GM23338 (cell line): ENCODE measurements at regions not wholly inside any gene's neighbourhood (a gene's known extent, or its start where the extent isn't known, plus 50 kb on each side); places are given as distances from the start of the nearest gene placed in this dataset.
"Not testable (repeated sequence)": the region's sequence is repeated elsewhere in the genome, so short reads cannot be mapped to it uniquely, and the experiment has no call there.

ENCODE experiments used
- ATAC-seq: fragments of 200-7000 bp; cut with Tn5 transposase; 3 replicates; pipeline ENCODE4 v1.9.1; 2020
- DNase-seq: peaks from one replicate; pipeline ENCODE4 v3.0.0-alpha.2; 2015; ENCODE audit warnings: low spot score
- H2AFZ ChIP-seq: fragments of 200-600 bp; sonication (generic); 2 replicates; pipeline ENCODE4 v1.8.0; 2016; ENCODE audit warnings: antibody characterized with exemption, mild to moderate bottlenecking, moderate library complexity
- H3F3A ChIP-seq: fragments of 200-600 bp; sonication (generic); replicated peaks from 2 replicates; pipeline ENCODE4 v1.8.0; 2017; ENCODE audit warnings: antibody characterized with exemption, mixed run types, low read depth
- H3K27ac ChIP-seq: fragments of 200-600 bp; sonication (generic); 2 replicates; pipeline ENCODE4 v1.6.1; 2016; ENCODE audit warnings: low read depth
- H3K27me3 ChIP-seq: fragments of 200-600 bp; sonication (generic); 2 replicates; pipeline ENCODE4 v1.8.0; 2016; ENCODE audit warnings: mild to moderate bottlenecking, mixed run types, moderate library complexity; ENCODE audit not compliant: insufficient read depth
- H3K36me3 ChIP-seq: fragments of 200-600 bp; sonication (generic); 2 replicates; pipeline ENCODE4 v1.8.0; 2016; ENCODE audit warnings: mild to moderate bottlenecking; ENCODE audit not compliant: insufficient read depth
- H3K4me1 ChIP-seq: fragments of 200-600 bp; sonication (generic); 2 replicates; pipeline ENCODE4 v1.8.0; 2016; ENCODE audit warnings: mild to moderate bottlenecking, moderate library complexity; ENCODE audit not compliant: insufficient read depth
- H3K4me2 ChIP-seq: fragments of 200-600 bp; sonication (generic); 2 replicates; pipeline ENCODE4 v1.7.1; 2017; ENCODE audit warnings: mixed run types
- H3K4me3 ChIP-seq: fragments of 200-600 bp; sonication (generic); 2 replicates; pipeline ENCODE4 v1.6.1; 2016; ENCODE audit warnings: mixed run types
- H3K79me2 ChIP-seq: fragments of 200-600 bp; sonication (generic); replicated peaks from 2 replicates; pipeline ENCODE4 v1.8.0; 2017; ENCODE audit warnings: mild to moderate bottlenecking; ENCODE audit not compliant: insufficient read depth
- H3K9me2 ChIP-seq: fragments of 200-600 bp; sonication (generic); 2 replicates; pipeline ENCODE4 v1.8.0; 2017; ENCODE audit not compliant: insufficient read depth
- H4K20me1 ChIP-seq: fragments of 200-600 bp; sonication (generic); replicated peaks from 2 replicates; pipeline ENCODE4 v1.8.0; 2017; ENCODE audit warnings: mild to moderate bottlenecking; ENCODE audit not compliant: insufficient read depth
- H3K27ac Mint-ChIP-seq: 2 replicates; pipeline ENCODE4 v1.8.0; 2020; ENCODE audit warnings: inconsistent platforms, mild to moderate bottlenecking, moderate library complexity, mixed read lengths
- H3K27me3 Mint-ChIP-seq: 3 replicates; pipeline ENCODE4 v1.8.0; 2022; ENCODE audit warnings: low read depth, mild to moderate bottlenecking, moderate library complexity, mixed read lengths, inconsistent platforms; ENCODE audit not compliant: insufficient read depth, poor library complexity
- H3K36me3 Mint-ChIP-seq: 3 replicates; pipeline ENCODE4 v1.8.0; 2021; ENCODE audit warnings: low read depth, mild to moderate bottlenecking, inconsistent platforms, moderate library complexity, mixed read lengths
- H3K4me1 Mint-ChIP-seq: 3 replicates; pipeline ENCODE4 v1.8.0; 2020; ENCODE audit warnings: mild to moderate bottlenecking, inconsistent platforms, mixed read lengths
- H3K4me3 Mint-ChIP-seq: 3 replicates; pipeline ENCODE4 v1.8.0; 2021; ENCODE audit warnings: moderate library complexity, mild to moderate bottlenecking, inconsistent platforms, mixed read lengths
- H3K9me3 Mint-ChIP-seq: 3 replicates; pipeline ENCODE4 v1.8.0; 2020; ENCODE audit warnings: moderate library complexity, mild to moderate bottlenecking, inconsistent platforms, mixed read lengths
- CREB1 ChIP-seq: fragments of 250-450 bp; sonication (Bioruptor Pico); IDR thresholded peaks from 2 replicates; pipeline ENCODE4 v1.5.0; 2020; ENCODE audit warnings: low read depth, mild to moderate bottlenecking, moderate library complexity
- EZH2 ChIP-seq: fragments of 200-600 bp; sonication (generic); IDR thresholded peaks from one replicate; pipeline ENCODE4 v1.8.0; 2017; ENCODE audit warnings: antibody characterized with exemption, mild to moderate bottlenecking, low read depth; ENCODE audit not compliant: unreplicated experiment
- EZH2phosphoT487 ChIP-seq: fragments of 200-600 bp; sonication (generic); IDR thresholded peaks from one replicate; pipeline ENCODE4 v1.8.1; 2018; ENCODE audit warnings: antibody characterized with exemption; ENCODE audit not compliant: unreplicated experiment
- JUNB ChIP-seq: IDR thresholded peaks from one replicate; pipeline ENCODE4 v1.6.1; 2016; ENCODE audit warnings: antibody characterized with exemption; ENCODE audit not compliant: unreplicated experiment
- REST ChIP-seq: IDR thresholded peaks from one replicate; pipeline ENCODE4 v1.6.1; 2018; ENCODE audit warnings: antibody characterized with exemption; ENCODE audit not compliant: unreplicated experiment
- STAT1 ChIP-seq: IDR thresholded peaks from one replicate; pipeline ENCODE4 v1.6.1; 2016; ENCODE audit warnings: antibody characterized with exemption; ENCODE audit not compliant: unreplicated experiment
- ZNF114 ChIP-seq: fragments of 250-450 bp; sonication (Bioruptor Pico); IDR thresholded peaks from 2 replicates; pipeline ENCODE4 v1.5.0; 2020; ENCODE audit warnings: mild to moderate bottlenecking, moderate library complexity
- ZNF331 ChIP-seq: fragments of 250-450 bp; sonication (Bioruptor Pico); IDR thresholded peaks from 2 replicates; pipeline ENCODE4 v1.5.0; 2020; ENCODE audit warnings: low read depth, mild to moderate bottlenecking, moderate library complexity
- TF ChIP-seq, protein P1 (sequence below): fragments of 250-450 bp; sonication (Bioruptor Pico); IDR thresholded peaks from 2 replicates; pipeline ENCODE4 v1.5.0; 2020; ENCODE audit warnings: mild to moderate bottlenecking, moderate library complexity
- TF ChIP-seq, protein P2 (sequence below), 2 experiments: fragments of 200-600 bp in 1 of 2; sonication (generic) in 1 of 2; conservative IDR thresholded peaks; 2 replicates each; pipeline versions ENCODE4 v1.5.1 to v1.6.1; 2016 to 2017; ENCODE audit warnings: antibody characterized with exemption in 2 of 2, low read depth in 2 of 2, mild to moderate bottlenecking in 2 of 2, moderate library complexity in 1 of 2

DNA sequence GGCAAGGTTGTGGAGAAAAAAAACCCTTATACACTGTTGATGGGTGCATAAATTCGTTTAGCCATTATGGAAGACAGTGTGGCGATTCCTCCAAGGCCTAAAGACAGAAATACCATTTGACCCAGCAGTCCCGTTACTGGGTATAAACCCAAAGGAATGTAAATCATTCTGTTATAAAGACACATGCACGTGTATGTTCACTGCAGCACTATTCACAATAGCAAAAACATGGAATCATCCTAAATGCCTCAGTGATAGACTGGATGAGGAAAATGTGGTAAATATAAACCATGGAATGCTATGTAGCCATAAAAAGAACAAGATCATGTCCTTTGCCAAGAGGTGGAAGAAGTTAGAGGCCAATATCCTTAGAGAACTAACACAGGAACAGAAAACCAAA is 119.9 kb upstream of the PRR16 start (continued):
- TF ChIP-seq, protein P1, sequence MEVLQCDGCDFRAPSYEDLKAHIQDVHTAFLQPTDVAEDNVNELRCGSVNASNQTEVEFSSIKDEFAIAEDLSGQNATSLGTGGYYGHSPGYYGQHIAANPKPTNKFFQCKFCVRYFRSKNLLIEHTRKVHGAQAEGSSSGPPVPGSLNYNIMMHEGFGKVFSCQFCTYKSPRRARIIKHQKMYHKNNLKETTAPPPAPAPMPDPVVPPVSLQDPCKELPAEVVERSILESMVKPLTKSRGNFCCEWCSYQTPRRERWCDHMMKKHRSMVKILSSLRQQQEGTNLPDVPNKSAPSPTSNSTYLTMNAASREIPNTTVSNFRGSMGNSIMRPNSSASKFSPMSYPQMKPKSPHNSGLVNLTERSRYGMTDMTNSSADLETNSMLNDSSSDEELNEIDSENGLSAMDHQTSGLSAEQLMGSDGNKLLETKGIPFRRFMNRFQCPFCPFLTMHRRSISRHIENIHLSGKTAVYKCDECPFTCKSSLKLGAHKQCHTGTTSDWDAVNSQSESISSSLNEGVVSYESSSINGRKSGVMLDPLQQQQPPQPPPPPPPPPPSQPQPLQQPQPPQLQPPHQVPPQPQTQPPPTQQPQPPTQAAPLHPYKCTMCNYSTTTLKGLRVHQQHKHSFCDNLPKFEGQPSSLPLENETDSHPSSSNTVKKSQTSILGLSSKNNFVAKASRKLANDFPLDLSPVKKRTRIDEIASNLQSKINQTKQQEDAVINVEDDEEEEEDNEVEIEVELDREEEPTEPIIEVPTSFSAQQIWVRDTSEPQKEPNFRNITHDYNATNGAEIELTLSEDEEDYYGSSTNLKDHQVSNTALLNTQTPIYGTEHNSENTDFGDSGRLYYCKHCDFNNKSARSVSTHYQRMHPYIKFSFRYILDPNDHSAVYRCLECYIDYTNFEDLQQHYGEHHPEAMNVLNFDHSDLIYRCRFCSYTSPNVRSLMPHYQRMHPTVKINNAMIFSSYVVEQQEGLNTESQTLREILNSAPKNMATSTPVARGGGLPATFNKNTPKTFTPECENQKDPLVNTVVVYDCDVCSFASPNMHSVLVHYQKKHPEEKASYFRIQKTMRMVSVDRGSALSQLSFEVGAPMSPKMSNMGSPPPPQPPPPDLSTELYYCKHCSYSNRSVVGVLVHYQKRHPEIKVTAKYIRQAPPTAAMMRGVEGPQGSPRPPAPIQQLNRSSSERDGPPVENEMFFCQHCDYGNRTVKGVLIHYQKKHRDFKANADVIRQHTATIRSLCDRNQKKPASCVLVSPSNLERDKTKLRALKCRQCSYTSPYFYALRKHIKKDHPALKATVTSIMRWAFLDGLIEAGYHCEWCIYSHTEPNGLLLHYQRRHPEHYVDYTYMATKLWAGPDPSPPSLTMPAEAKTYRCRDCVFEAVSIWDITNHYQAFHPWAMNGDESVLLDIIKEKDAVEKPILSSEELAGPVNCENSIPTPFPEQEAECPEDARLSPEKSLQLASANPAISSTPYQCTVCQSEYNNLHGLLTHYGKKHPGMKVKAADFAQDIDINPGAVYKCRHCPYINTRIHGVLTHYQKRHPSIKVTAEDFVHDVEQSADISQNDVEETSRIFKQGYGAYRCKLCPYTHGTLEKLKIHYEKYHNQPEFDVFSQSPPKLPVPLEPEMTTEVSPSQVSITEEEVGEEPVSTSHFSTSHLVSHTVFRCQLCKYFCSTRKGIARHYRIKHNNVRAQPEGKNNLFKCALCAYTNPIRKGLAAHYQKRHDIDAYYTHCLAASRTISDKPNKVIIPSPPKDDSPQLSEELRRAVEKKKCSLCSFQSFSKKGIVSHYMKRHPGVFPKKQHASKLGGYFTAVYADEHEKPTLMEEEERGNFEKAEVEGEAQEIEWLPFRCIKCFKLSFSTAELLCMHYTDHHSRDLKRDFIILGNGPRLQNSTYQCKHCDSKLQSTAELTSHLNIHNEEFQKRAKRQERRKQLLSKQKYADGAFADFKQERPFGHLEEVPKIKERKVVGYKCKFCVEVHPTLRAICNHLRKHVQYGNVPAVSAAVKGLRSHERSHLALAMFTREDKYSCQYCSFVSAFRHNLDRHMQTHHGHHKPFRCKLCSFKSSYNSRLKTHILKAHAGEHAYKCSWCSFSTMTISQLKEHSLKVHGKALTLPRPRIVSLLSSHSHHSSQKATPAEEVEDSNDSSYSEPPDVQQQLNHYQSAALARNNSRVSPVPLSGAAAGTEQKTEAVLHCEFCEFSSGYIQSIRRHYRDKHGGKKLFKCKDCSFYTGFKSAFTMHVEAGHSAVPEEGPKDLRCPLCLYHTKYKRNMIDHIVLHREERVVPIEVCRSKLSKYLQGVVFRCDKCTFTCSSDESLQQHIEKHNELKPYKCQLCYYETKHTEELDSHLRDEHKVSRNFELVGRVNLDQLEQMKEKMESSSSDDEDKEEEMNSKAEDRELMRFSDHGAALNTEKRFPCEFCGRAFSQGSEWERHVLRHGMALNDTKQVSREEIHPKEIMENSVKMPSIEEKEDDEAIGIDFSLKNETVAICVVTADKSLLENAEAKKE (CRISPR knock-in tag) = no peak
- no peak for TF ChIP-seq ZNF331 (CRISPR knock-in tag)
- no peak for TF ChIP-seq EZH2
- no peak for TF ChIP-seq CREB1

GRCh38 chr5:120345947-120346346 is 118.2 kb upstream of the PRR16 start:
- Mint-ChIP-seq H3K36me3 (peaks cover 6% of the 10 kb centered on the region; the same call in 2 of the 3 replicates), H3K9me3 (peaks cover 7% of the 10 kb centered on the region), H3K27me3 (no peaks in the 10 kb centered on the region), H3K27ac (0 out of 2 replicates have a peak overlapping the region, but pooled peaks have one; percentile 59), H3K4me3 (no peak overlapping the region), H3K4me1 (no peaks in the 10 kb centered on the region)
- no peak overlapping the region for H3K4me3 ChIP-seq
- H2AFZ ChIP-seq = 0 out of 2 replicates have a peak overlapping the region, but pooled peaks have one; percentile 35
- H3K27me3 ChIP-seq = no peaks in the 10 kb centered on the region
- no peaks in the 10 kb centered on the region for H3K4me1 ChIP-seq
- DNase-seq = no peak
- H3K36me3 ChIP-seq = peaks cover 6% of the 10 kb centered on the region; the same call in 1 of the 2 replicates
- no peaks in the 10 kb centered on the region for H4K20me1 ChIP-seq
- no peak for ATAC-seq
- no peaks in the 10 kb centered on the region for H3K79me2 ChIP-seq
- no peak overlapping the region for H3K27ac ChIP-seq
- TF ChIP-seq, protein P2, sequence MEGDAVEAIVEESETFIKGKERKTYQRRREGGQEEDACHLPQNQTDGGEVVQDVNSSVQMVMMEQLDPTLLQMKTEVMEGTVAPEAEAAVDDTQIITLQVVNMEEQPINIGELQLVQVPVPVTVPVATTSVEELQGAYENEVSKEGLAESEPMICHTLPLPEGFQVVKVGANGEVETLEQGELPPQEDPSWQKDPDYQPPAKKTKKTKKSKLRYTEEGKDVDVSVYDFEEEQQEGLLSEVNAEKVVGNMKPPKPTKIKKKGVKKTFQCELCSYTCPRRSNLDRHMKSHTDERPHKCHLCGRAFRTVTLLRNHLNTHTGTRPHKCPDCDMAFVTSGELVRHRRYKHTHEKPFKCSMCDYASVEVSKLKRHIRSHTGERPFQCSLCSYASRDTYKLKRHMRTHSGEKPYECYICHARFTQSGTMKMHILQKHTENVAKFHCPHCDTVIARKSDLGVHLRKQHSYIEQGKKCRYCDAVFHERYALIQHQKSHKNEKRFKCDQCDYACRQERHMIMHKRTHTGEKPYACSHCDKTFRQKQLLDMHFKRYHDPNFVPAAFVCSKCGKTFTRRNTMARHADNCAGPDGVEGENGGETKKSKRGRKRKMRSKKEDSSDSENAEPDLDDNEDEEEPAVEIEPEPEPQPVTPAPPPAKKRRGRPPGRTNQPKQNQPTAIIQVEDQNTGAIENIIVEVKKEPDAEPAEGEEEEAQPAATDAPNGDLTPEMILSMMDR (conservative IDR thresholded peaks at IDR 0.05; ENCODE audit: low read depth in 2 of 2) = no peak
- TF ChIP-seq REST = no peak
- TF ChIP-seq EZH2phosphoT487 = no peak
- TF ChIP-seq CREB1 = no peak
- no peak for TF ChIP-seq ZNF114 (CRISPR knock-in tag)
- no peak for TF ChIP-seq JUNB
- no peak for TF ChIP-seq STAT1
- 0 out of 2 replicates have a peak, but pooled peaks cover 5% of the 10 kb centered on the region for H3K9me2 ChIP-seq
- no peak overlapping the region for H3K4me2 ChIP-seq
- no peaks in the 10 kb centered on the region for H3F3A ChIP-seq

- not testable (repeated sequence) for H3K27ac Mint-ChIP-seq, H3K27me3 Mint-ChIP-seq, H3K27me3 ChIP-seq, H4K20me1 ChIP-seq, H3F3A ChIP-seq, H3K4me1 Mint-ChIP-seq, H3K4me1 ChIP-seq, H3K79me2 ChIP-seq, H3K4me3 Mint-ChIP-seq, ATAC-seq, H3K4me3 ChIP-seq, DNase-seq, H2AFZ ChIP-seq, H3K4me2 ChIP-seq, H3K9me2 ChIP-seq, H3K27ac ChIP-seq, H3K36me3 ChIP-seq
- Mint-ChIP-seq H3K36me3 (peaks cover 16% of the 10 kb centered on the region; the same call in 2 of the 3 replicates), H3K9me3 (peaks cover 16% of the 10 kb centered on the region)
Observed at GRCh38 chr5:120351071-120351470, 113.0 kb upstream of the PRR16 start.
